Posterior vena cava (tissue), 2 donors: ENCODE measurements at regions not wholly inside any gene's neighbourhood (a gene's known extent, or its start where the extent isn't known, plus 50 kb on each side); places are given as distances from the start of the nearest gene placed in this dataset.
"Not testable (repeated sequence)": the region's sequence is repeated elsewhere in the genome, so short reads cannot be mapped to it uniquely, and the experiment has no call there.

ENCODE experiments used
- DNase-seq: peaks from one replicate; pipeline ENCODE4 v3.0.0-alpha.2; 2020; ENCODE audit warnings: low spot score
- intact Hi-C, 2 donors: fragments of 100-400 bp; cut with DNase I; formaldehyde crosslinking; loops; one replicate each; pipeline versions ENCODE4 v1.14.1 to v1.14.2; 2022 to 2023
- donor health status: DM: yes; HTN: yes; CAD: no.
- donor health status: DM: yes; HTN: yes; CAD: no.

- DNase-seq, result no peak
- intact Hi-C loops, result no loop called here
Observed at GRCh38 chr2:47631306-47631705, 60.5 kb upstream of the KCNK12 start.

DNA sequence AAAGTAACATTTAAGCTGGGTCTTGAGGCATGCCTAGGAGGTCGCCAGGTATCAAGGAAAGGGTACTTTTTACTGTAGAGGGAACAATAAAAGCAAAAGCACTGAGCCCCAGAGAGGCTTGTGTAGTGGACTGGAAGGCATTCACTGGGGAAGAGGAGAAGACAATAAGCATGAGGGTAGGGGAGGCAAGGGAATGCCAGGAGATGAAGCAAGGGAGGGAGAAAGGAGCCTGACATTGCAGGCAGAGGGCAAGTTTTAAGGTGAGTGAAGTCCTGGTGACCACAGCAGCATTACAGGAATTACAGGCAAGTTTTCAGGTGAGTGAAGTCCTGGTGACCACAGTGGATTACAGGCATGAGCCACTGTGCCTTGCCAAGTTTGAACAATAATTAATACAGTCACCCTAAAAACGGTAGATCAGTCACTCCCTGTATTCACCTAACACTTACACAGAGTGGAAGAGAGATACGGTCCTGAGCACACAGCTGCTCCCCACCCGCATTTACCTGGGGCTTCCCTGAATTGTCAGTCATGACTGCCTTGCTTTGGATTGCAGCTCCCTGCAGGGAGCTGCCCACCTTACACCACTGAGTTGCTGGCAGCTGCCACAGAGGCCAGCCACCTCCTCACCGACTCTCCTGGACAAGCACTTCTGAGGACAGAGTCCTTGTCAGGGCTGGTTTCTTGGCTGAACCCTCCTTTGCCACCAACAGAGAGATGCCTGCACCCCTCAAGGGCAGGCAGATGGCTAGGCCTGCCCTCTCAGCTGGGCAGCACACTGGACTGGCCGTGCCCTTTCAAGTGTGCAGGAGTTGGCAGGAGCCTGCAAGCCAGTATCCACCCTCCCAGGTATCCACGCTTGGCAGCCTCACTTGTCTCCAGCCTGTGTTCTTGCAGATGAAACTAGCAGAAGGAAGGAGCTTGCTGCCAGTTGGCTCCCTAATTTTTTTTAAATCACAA, 59.0 kb upstream of the KCNK12 start:
- peak; percentile 51 for DNase-seq
- intact Hi-C loops, result no loop called here

GRCh38 chr2:47628904-47629303, 58.1 kb upstream of the KCNK12 start:
- DNase-seq, result no peak

DNA sequence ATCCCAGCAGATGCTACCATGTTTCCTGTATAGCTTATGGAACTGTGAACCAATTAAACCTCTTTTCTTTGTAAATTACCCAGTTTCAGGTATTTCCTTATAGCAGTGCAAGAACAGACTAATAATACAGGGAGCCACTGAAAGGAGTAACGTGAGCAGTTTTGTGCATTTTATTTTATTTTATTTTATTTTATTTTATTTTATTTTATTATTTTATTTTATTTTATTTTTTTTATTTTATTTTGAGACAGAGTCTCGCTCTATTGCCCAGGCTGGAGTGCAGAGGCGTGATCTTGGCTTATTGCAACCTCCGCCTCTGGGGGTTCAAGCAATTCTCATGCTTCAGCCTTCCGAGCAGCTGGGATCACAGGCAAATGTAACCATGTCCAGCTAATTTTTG, 55.9 kb upstream of the KCNK12 start:
- intact Hi-C loops, result no loop called here
- peak; percentile 6 for DNase-seq

More at GRCh38 chr2:47628904-47629303, 58.1 kb upstream of the KCNK12 start:
- intact Hi-C loops, result no loop called here

- intact Hi-C loops, DNase-seq: not testable (repeated sequence)
Observed at GRCh38 chr2:47623140-47623539, 52.4 kb upstream of the KCNK12 start.

DNA sequence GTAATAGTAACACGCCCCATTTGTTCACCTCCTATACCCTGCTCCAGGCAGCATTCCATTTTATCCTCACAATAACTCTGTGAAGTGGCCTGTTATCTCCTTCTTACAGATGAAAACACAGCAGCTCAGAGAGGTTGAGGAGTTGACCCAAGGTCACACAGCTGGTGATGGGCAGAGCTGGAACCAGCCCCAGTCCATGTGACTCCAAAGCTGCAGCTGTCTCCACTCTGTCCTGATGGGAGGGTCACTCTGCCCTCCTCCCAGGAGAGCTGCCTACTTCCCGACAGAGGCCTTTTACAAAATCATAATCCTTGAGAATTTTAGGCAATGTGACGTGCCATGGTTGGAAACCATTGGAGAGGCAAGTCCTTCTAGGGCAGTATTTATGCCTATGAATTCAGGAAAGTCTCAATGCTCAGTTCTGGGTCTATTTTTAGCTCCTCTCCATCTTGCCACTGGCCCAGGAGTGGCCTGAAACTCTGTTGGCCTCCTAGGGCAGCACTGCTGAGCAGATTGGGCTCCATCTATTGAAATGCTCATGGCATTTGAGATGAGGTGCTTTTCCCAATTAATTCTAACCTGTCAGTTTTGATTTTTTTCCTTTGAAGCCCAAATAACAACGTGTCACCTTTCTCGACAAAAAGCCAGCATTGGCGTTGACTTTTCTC, 50.1 kb upstream of the KCNK12 start:
- intact Hi-C loops, result loop anchor here in 1 of 2 donors (1.0 kb wide), 1 partner anchor 12 kb away; no protein-coding TSS in a partner anchor

More for the DNA sequence above, 50.1 kb upstream of the KCNK12 start:
- peak; percentile 18 for DNase-seq
